Lower leg skin (tissue), 3 donors: ENCODE measurements at regions not wholly inside any gene's neighbourhood (a gene's known extent, or its start where the extent isn't known, plus 50 kb on each side); places are given as distances from the start of the nearest gene placed in this dataset.

Experiments used
- CTCF ChIP-seq, 3 donors: fragments of 450-650 bp; IDR thresholded peaks; one replicate each; pipeline ENCODE4 v1.5.1; 2016; ENCODE audit warnings: antibody characterized with exemption in 3 of 3, mild to moderate bottlenecking in 3 of 3, moderate library complexity in 2 of 3
- POLR2A ChIP-seq, 2 donors: fragments of 450-650 bp; IDR thresholded peaks; one replicate each; pipeline ENCODE4 v1.6.1; 2016 to 2017; ENCODE audit warnings: antibody characterized with exemption in 2 of 2, mild to moderate bottlenecking in 1 of 2, moderate library complexity in 1 of 2

GRCh38 chr2:160925956-160926355, 234.3 kb upstream of the TANK start:
- TF ChIP-seq CTCF (IDR thresholded peaks at IDR 0.05) (no peak), POLR2A (IDR thresholded peaks at IDR 0.05) (no peak)
